HG03139 (cell line): ENCODE measurements at regions not wholly inside any gene's neighbourhood (a gene's known extent, or its start where the extent isn't known, plus 50 kb on each side); places are given as distances from the start of the nearest gene placed in this dataset.
"Not testable (repeated sequence)": the region's sequence is repeated elsewhere in the genome, so short reads cannot be mapped to it uniquely, and the experiment has no call there.

ENCODE experiments used
- ATAC-seq: cut with Tn5 transposase; IDR thresholded peaks from one replicate; pipeline ENCODE4 v1.9.1; 2021; ENCODE audit not compliant: unreplicated experiment

- no peak for ATAC-seq
Measured at GRCh38 chr16:63883091-63883490, 1238.8 kb downstream of the CDH11 start.

GRCh38 chr16:63882576-63882975, 1239.3 kb downstream of the CDH11 start:
- ATAC-seq, result no peak

GRCh38 chr16:63880948-63881347, 1240.9 kb downstream of the CDH11 start:
- ATAC-seq, result no peak

GRCh38 chr16:63877401-63877800, 1244.5 kb downstream of the CDH11 start:
- no peak for ATAC-seq

- no peak for ATAC-seq
Measured at GRCh38 chr16:63876103-63876502, 1245.8 kb downstream of the CDH11 start.

GRCh38 chr16:63860700-63861099, 1261.2 kb downstream of the CDH11 start:
- ATAC-seq, result not testable (repeated sequence)

GRCh38 chr16:63856537-63856936, 1265.3 kb downstream of the CDH11 start:
- no peak for ATAC-seq

- no peak for ATAC-seq
Measured at GRCh38 chr16:63850979-63851378, 1270.9 kb downstream of the CDH11 start.

- no peak for ATAC-seq
Measured at GRCh38 chr16:63841271-63841670, 1280.6 kb downstream of the CDH11 start.

GRCh38 chr16:63830061-63830460, 1291.8 kb downstream of the CDH11 start:
- ATAC-seq, result no peak

GRCh38 chr16:63822818-63823217, 1299.0 kb downstream of the CDH11 start:
- no peak for ATAC-seq

GRCh38 chr16:63816276-63816675, 1305.6 kb downstream of the CDH11 start:
- ATAC-seq, result no peak

- no peak for ATAC-seq
Measured at GRCh38 chr16:63813862-63814261, 1308.0 kb downstream of the CDH11 start.

GRCh38 chr16:63808730-63809129, 1313.1 kb downstream of the CDH11 start:
- no peak for ATAC-seq

- no peak for ATAC-seq
Measured at GRCh38 chr16:63806794-63807506, 1314.9 kb downstream of the CDH11 start.

- no peak for ATAC-seq
Measured at GRCh38 chr16:63804126-63804525, 1317.7 kb downstream of the CDH11 start.

GRCh38 chr16:63789603-63790002, 1332.3 kb downstream of the CDH11 start:
- no peak for ATAC-seq

GRCh38 chr16:63787014-63787413, 1334.8 kb downstream of the CDH11 start:
- no peak for ATAC-seq

- no peak for ATAC-seq
Measured at GRCh38 chr16:63785170-63785569, 1336.7 kb downstream of the CDH11 start.

GRCh38 chr16:63776437-63776836, 1345.4 kb downstream of the CDH11 start:
- ATAC-seq, result no peak

GRCh38 chr16:63776034-63776433, 1345.8 kb downstream of the CDH11 start:
- ATAC-seq, result no peak

- no peak for ATAC-seq
Measured at GRCh38 chr16:63774302-63774701, 1347.6 kb downstream of the CDH11 start.

- ATAC-seq, result no peak
Measured at GRCh38 chr16:63769211-63769610, 1352.7 kb downstream of the CDH11 start.
